ENCODE measurements at regions not wholly inside any gene's neighbourhood (a gene's known extent, or its start where the extent isn't known, plus 50 kb on each side); places are given as distances from the start of the nearest gene placed in this dataset.

GRCh38 chr16:9249534-9249933 lies 158.1 kb downstream of the HAPSTR1 start:
- TF ChIP-seq CTCF (IDR thresholded peaks at IDR 0.05; ENCODE audit: extremely low read depth, missing control alignments): no peak
- no peak for DNase-seq (ENCODE audit: low spot score)

GRCh38 chr16:9251026-9251425 lies 159.6 kb downstream of the HAPSTR1 start:
- no peak for DNase-seq (ENCODE audit: low spot score)
- TF ChIP-seq CTCF (IDR thresholded peaks at IDR 0.05; ENCODE audit: extremely low read depth, missing control alignments): no peak

- no peak for TF ChIP-seq CTCF (IDR thresholded peaks at IDR 0.05; ENCODE audit: extremely low read depth, missing control alignments)
- no peak for DNase-seq (ENCODE audit: low spot score)
Observed at GRCh38 chr16:9254863-9255262, 163.4 kb downstream of the HAPSTR1 start.

- DNase-seq (ENCODE audit: low spot score): peak; percentile 47
Observed at GRCh38 chr16:9256196-9256595, 164.8 kb downstream of the HAPSTR1 start.

GRCh38 chr16:9257843-9258242 lies 166.4 kb downstream of the HAPSTR1 start:
- DNase-seq (ENCODE audit: low spot score): no peak
- TF ChIP-seq CTCF (IDR thresholded peaks at IDR 0.05; ENCODE audit: extremely low read depth, missing control alignments): no peak

More at GRCh38 chr16:9256196-9256595, 164.8 kb downstream of the HAPSTR1 start:
- peak; percentile 56 for TF ChIP-seq CTCF (IDR thresholded peaks at IDR 0.05; ENCODE audit: extremely low read depth, missing control alignments)

GRCh38 chr16:9258423-9259051 lies 167.1 kb downstream of the HAPSTR1 start:
- peak; percentile 50 for DNase-seq (ENCODE audit: low spot score)

More at GRCh38 chr16:9258423-9259051, 167.1 kb downstream of the HAPSTR1 start:
- peak; percentile 58 for TF ChIP-seq CTCF (IDR thresholded peaks at IDR 0.05; ENCODE audit: extremely low read depth, missing control alignments)

All from GM20000 (cell line).